ENCODE measurements at regions not wholly inside any gene's neighbourhood (a gene's known extent, or its start where the extent isn't known, plus 50 kb on each side); places are given as distances from the start of the nearest gene placed in this dataset.

GRCh38 chr2:19238440-19239060, 119.9 kb downstream of the OSR1 start:
- Histone ChIP-seq H3K4me3 (no peak overlapping the region), H3K4me1 (no peaks in the 10 kb centered on the region), H3K36me3 (no peaks in the 10 kb centered on the region), H3K27ac (no peak overlapping the region), H3K27me3 (no peaks in the 10 kb centered on the region), H3K9me3 (no peaks in the 10 kb centered on the region)
- in situ Hi-C loops (cut with MboI; ENCODE audit: low sequenced_read_pairs in 4 of 4), result no loop called here
- no peak for ATAC-seq
- intact Hi-C loops (cut with DNase I; ENCODE audit: low total_unique reads), result loop anchor here (10.0 kb wide), 1 partner anchor 254 kb away; no protein-coding TSS in a partner anchor
- TF ChIP-seq POLR2A (IDR thresholded peaks at IDR 0.05), result no peak
- TF ChIP-seq CTCF (IDR thresholded peaks at IDR 0.05 in 4 of 5, conservative IDR thresholded peaks at IDR 0.05 in 1 of 5), result no peak
- no peak for DNase-seq

GRCh38 chr2:19235308-19235707, 123.1 kb downstream of the OSR1 start:
- intact Hi-C loops (cut with DNase I; ENCODE audit: low total_unique reads) (loop anchor here (10.0 kb wide), 1 partner anchor 251 kb away; no protein-coding TSS in a partner anchor), in situ Hi-C loops (cut with MboI; ENCODE audit: low sequenced_read_pairs in 4 of 4) (no loop called here)
- H3K36me3 ChIP-seq, result no peaks in the 10 kb centered on the region
- DNase-seq (peak in 1 of 2 donors; percentile 15), ATAC-seq (peak; percentile 69 to 75)
- no peak for TF ChIP-seq POLR2A (IDR thresholded peaks at IDR 0.05)
- TF ChIP-seq CTCF (IDR thresholded peaks at IDR 0.05 in 4 of 5, conservative IDR thresholded peaks at IDR 0.05 in 1 of 5), result no peak
- no peaks in the 10 kb centered on the region for H3K9me3 ChIP-seq
- H3K4me3 ChIP-seq, result no peak overlapping the region
- no peaks in the 10 kb centered on the region for H3K4me1 ChIP-seq
- no peaks in the 10 kb centered on the region for H3K27me3 ChIP-seq
- no peak overlapping the region for H3K27ac ChIP-seq

- Histone ChIP-seq H3K27ac (no peak overlapping the region), H3K4me1 (peaks cover 0 to 5% of the 10 kb centered on the region in 2 donors), H3K36me3 (no peaks in the 10 kb centered on the region), H3K9me3 (no peaks in the 10 kb centered on the region), H3K27me3 (no peaks in the 10 kb centered on the region), H3K4me3 (no peak overlapping the region)
- TF ChIP-seq CTCF (IDR thresholded peaks at IDR 0.05 in 4 of 5, conservative IDR thresholded peaks at IDR 0.05 in 1 of 5), result no peak
- no peak for TF ChIP-seq POLR2A (IDR thresholded peaks at IDR 0.05)
- in situ Hi-C loops (cut with MboI; ENCODE audit: low sequenced_read_pairs in 4 of 4) (no loop called here), intact Hi-C loops (cut with DNase I; ENCODE audit: low total_unique reads) (loop anchor here (10.0 kb wide), 1 partner anchor 248 kb away; no protein-coding TSS in a partner anchor)
- no peak for DNase-seq
- no peak for ATAC-seq
Measured at GRCh38 chr2:19232312-19232711, 126.1 kb downstream of the OSR1 start.

- no peaks in the 10 kb centered on the region for H3K9me3 ChIP-seq
- H3K27me3 ChIP-seq, result no peaks in the 10 kb centered on the region
- DNase-seq, result no peak
- no peak for ATAC-seq
- no peaks in the 10 kb centered on the region for H3K36me3 ChIP-seq
- intact Hi-C loops (cut with DNase I; ENCODE audit: low total_unique reads), result loop anchor here (10.0 kb wide), 1 partner anchor 247 kb away; no protein-coding TSS in a partner anchor
- in situ Hi-C loops (cut with MboI; ENCODE audit: low sequenced_read_pairs in 4 of 4), result no loop called here
- H3K27ac ChIP-seq, result no peak overlapping the region
- H3K4me1 ChIP-seq, result peaks cover 0 to 5% of the 10 kb centered on the region in 2 donors
- TF ChIP-seq CTCF (IDR thresholded peaks at IDR 0.05 in 4 of 5, conservative IDR thresholded peaks at IDR 0.05 in 1 of 5) (no peak), POLR2A (IDR thresholded peaks at IDR 0.05) (no peak)
- H3K4me3 ChIP-seq, result no peak overlapping the region
Measured at GRCh38 chr2:19231625-19232024, 126.8 kb downstream of the OSR1 start.
